ENCODE measurements at regions not wholly inside any gene's neighbourhood (a gene's known extent, or its start where the extent isn't known, plus 50 kb on each side); places are given as distances from the start of the nearest gene placed in this dataset.
"Not testable (repeated sequence)": the region's sequence is repeated elsewhere in the genome, so short reads cannot be mapped to it uniquely, and the experiment has no call there.

DNA sequence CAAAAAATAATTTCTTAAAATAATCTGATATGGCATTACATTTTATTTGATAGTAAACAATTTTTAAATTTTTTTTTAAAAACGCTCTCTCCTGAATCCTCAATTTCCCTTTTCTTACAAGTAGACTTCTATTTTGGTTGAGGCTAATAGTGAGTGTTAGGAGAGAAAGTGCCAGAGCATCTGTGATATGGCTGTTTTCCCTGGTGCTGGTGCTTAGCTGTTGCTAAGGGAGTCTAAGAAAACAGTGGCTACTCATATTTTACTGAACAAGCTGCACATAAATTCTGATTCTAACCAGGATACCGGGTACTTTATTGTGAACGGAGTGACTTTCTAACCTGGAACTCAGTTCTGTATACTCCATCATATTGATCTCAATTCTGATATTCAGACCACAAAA, 311.1 kb upstream of the KIAA1217 start:
- intact Hi-C loops (cut with micrococcal nuclease): no loop called here
- Mint-ChIP-seq H3K4me1 (ENCODE audit: low read depth) (no peaks in the 10 kb centered on the region), H3K27ac (no peak overlapping the region), H3K9me3 (no peaks in the 10 kb centered on the region), H3K27me3 (no peaks in the 10 kb centered on the region), H3K36me3 (ENCODE audit: low read depth) (no peaks in the 10 kb centered on the region), H3K4me3 (no peak overlapping the region)

DNA sequence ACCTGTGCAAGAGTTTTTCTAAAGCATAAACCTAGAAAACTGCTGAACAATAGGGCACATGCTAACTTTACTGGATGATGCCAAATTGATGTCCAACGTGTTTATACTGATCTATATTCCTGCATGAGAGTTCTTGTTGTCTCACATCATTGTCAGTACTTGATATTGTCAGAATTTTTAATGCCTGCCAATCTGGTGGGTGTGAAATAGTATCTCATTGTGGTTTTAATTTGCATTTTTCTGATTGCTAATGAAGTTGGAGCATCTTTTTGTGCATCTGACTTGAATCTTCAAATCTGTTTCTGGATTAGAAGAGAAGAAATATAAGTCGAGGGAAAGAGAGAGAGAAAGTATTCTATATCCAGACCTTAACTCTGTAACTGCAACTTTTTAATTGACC, 309.8 kb upstream of the KIAA1217 start:
- intact Hi-C loops (cut with micrococcal nuclease): no loop called here
- Mint-ChIP-seq H3K4me1 (ENCODE audit: low read depth) (no peaks in the 10 kb centered on the region), H3K9me3 (no peaks in the 10 kb centered on the region), H3K27ac (no peak overlapping the region), H3K4me3 (no peak overlapping the region), H3K36me3 (ENCODE audit: low read depth) (no peaks in the 10 kb centered on the region), H3K27me3 (no peaks in the 10 kb centered on the region)

DNA sequence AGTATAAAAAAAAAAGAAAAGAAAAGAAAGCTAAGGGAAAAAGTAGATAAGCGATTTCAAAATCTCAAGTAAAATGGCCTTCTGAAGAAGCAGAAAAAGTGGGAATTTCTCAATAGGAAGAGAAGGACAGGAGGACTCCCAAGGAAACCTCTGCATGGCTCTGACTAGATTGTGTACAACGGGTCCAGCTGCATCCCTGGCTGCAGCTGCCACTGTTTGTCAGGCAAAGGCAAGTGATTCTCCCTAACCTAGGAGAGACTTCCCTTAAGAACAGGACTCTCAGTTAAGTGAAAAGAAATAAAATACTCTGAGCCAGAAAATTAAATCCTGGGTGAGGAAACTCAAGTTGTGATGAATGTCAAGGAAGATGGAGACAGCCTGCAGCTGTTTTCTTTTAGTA, 298.6 kb upstream of the KIAA1217 start:
- Mint-ChIP-seq H3K36me3 (ENCODE audit: low read depth) (no peaks in the 10 kb centered on the region), H3K4me1 (ENCODE audit: low read depth) (no peaks in the 10 kb centered on the region), H3K27ac (no peak overlapping the region), H3K4me3 (no peak overlapping the region), H3K27me3 (no peaks in the 10 kb centered on the region), H3K9me3 (peaks cover 21% of the 10 kb centered on the region)
- intact Hi-C loops (cut with micrococcal nuclease): loop anchor here (10.0 kb wide), 1 partner anchor 65 kb away; no protein-coding TSS in a partner anchor

DNA sequence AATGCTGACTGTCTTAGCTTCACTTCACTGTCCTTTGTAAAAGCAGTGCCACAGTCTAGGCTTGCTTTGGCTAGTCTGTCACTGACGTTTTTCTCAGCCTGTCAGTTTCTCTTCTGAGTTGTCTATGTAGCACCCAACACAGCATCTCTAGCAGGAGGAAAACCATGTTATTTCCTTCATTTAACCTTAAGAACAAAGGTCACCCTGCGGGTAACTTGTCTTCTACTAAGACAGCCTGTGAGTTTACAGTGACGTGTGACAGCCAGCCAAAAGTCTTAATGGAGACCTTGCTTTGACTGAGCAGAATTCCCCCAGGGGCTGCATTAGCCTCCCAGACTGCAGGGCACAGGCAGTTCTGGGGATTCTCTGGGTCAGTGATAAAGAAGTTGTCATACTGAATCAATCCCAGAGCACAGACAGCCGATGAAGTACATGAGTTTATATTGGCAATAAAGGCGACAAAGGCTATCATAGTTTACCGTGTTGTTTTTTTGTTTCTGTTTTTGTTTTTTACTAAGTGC, 296.0 kb upstream of the KIAA1217 start:
- Mint-ChIP-seq H3K27ac (no peak overlapping the region), H3K27me3 (no peaks in the 10 kb centered on the region), H3K36me3 (ENCODE audit: low read depth) (no peaks in the 10 kb centered on the region), H3K9me3 (peaks cover 9% of the 10 kb centered on the region), H3K4me3 (no peak overlapping the region), H3K4me1 (ENCODE audit: low read depth) (no peaks in the 10 kb centered on the region)
- intact Hi-C loops (cut with micrococcal nuclease): loop anchor here (10.0 kb wide), 1 partner anchor 62 kb away; no protein-coding TSS in a partner anchor

DNA sequence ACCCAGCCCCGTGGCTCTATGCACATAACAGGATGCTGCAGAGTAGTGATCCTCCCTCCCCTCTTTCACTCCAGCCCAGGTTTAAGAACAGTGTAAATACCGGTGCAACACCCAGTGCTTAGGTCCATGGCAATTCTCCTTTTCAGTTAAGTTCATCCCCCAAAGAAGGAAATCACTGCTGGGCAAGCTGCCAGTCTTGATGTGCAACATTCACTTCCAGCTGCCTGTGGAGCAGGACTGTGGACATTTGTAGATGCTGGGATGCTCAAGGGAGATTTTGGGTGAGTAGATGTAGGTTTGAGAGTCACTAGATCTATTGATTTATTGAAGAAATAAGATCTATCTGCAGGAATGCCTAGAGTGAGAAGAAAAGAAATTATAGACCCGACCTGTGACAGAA, 294.3 kb upstream of the KIAA1217 start:
- Mint-ChIP-seq H3K36me3 (ENCODE audit: low read depth) (no peaks in the 10 kb centered on the region), H3K27ac (no peak overlapping the region), H3K27me3 (no peaks in the 10 kb centered on the region), H3K4me1 (ENCODE audit: low read depth) (no peaks in the 10 kb centered on the region), H3K4me3 (no peak overlapping the region), H3K9me3 (peaks cover under 1% of the 10 kb centered on the region)
- intact Hi-C loops (cut with micrococcal nuclease): loop anchor here (10.0 kb wide), 1 partner anchor 60 kb away; no protein-coding TSS in a partner anchor

DNA sequence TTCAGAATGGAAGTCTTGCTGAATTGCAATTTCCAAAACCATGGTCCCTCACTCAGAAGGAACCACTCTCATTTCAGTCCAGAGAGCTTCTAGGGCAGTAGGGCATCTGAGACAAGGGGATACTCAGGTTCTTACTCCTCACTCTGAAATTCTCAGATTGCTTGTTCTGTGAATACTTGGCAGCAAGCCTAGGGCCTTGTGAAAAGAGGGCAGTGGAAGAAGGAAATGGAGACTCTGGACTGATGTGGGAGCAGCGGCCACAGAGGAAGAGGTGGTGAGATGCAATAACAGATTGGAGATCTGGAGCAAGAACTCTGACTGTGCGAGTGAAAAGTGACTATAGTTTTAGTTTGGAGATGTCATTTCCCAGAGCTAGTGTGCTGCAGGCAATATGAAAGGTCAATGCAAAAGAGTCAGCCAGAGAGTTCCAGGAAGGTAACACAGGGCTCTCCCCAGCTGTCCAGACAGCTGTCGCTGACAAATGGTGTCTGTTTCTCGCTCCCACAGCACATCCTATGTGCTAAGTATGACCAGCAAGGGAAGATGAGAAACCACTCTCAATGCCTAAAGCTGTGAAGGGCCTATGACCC, 291.6 kb upstream of the KIAA1217 start:
- Mint-ChIP-seq H3K4me3 (no peak overlapping the region), H3K36me3 (ENCODE audit: low read depth) (no peaks in the 10 kb centered on the region), H3K4me1 (ENCODE audit: low read depth) (no peaks in the 10 kb centered on the region), H3K27me3 (no peaks in the 10 kb centered on the region), H3K27ac (no peak overlapping the region), H3K9me3 (peaks cover 18% of the 10 kb centered on the region)
- intact Hi-C loops (cut with micrococcal nuclease): loop anchor here (10.0 kb wide), 1 partner anchor 57 kb away; no protein-coding TSS in a partner anchor

DNA sequence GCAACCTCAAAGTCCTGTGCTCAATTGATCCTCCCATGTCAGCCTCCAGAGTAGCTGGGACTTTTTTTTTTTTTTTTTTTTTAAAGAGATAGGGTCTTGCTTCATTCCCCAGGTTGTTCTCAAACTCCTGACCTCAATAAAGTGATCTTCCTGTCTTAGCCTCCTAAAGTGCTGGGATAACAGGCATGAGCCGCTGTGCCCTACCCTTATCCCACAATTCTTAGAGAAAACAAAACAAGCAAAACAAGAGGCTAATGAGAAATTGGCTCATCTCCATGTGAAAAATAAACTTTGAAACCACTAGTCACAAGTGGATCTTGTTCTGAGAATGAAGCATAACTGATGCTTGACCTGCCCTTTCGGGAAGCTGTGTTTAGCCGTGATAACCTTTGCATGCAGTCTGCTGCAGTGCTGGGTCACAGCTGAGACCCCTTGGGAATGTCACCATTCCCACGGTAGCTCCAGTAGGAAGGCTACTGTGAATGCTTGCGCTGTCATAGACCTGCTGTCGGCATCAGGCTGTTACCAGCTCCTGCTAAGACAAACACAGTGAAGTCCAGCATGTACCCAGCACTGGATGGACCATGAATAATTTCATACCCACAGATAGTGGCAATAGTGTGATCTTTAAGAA, 290.7 kb upstream of the KIAA1217 start:
- Mint-ChIP-seq H3K4me1 (ENCODE audit: low read depth) (no peaks in the 10 kb centered on the region), H3K9me3 (peaks cover 18% of the 10 kb centered on the region), H3K27ac (no peak overlapping the region), H3K36me3 (ENCODE audit: low read depth) (no peaks in the 10 kb centered on the region), H3K4me3 (no peak overlapping the region), H3K27me3 (no peaks in the 10 kb centered on the region)
- intact Hi-C loops (cut with micrococcal nuclease): loop anchor here (10.0 kb wide), 1 partner anchor 57 kb away; no protein-coding TSS in a partner anchor

DNA sequence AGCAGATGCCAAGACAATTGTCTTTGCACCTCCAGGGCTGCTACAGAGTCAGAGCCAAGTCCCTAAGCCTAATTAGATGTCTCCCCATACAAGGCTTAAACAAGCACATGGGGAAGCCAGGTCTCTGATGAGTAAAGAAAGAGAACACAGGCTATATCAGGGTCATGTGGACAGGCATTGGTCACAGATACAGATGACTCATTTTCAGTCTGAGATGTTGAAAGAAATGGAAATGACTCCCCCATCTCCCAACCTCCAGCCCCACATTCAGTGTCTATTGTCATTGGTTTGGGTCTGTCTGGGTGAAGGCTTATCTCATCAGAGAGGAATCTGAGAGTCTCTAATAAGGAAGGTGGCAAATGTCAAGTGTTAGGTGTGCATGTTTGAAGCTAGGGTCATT, 290.1 kb upstream of the KIAA1217 start:
- Mint-ChIP-seq H3K4me3 (no peak overlapping the region), H3K27ac (no peak overlapping the region), H3K4me1 (ENCODE audit: low read depth) (no peaks in the 10 kb centered on the region), H3K36me3 (ENCODE audit: low read depth) (no peaks in the 10 kb centered on the region), H3K9me3 (peaks cover 18% of the 10 kb centered on the region), H3K27me3 (no peaks in the 10 kb centered on the region)
- intact Hi-C loops (cut with micrococcal nuclease): loop anchor here (10.0 kb wide), 1 partner anchor 56 kb away; no protein-coding TSS in a partner anchor

DNA sequence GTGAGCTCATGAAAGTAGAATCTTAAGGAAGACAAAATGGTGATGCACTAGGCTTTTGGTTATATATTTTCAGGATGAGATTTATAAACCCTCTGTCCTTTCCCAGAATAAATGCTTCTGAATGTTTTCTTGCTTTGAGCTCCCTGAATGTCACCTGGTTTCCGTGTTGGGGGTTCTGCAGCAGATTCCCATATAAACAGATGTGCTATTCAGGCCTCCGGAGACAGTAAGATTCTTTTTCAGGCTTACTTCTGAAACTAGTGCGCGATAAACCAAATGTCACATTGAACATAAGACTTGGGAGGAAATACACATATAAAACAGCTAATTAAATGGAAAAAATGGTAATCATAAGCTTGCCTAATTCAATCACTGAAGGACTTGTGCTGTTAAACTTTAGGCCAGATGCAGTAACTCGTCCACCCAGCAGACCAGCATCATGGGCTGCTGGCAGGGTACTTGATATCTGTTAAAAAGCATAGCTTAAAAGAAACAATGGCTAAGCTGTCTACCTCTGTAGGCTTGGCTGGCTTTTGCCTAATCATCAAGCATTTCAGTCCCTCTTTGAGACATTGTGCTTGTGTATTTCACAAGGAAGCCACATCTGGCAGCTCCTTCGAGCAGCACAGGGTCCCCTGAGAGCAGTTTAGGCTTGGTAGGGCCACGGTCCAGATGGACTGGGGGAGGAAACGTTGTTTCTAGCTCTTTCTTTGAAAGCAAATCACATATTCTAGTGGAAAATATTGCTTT, 281.2 kb upstream of the KIAA1217 start:
- Mint-ChIP-seq H3K4me3 (no peak overlapping the region), H3K27ac (no peak overlapping the region), H3K36me3 (ENCODE audit: low read depth) (no peaks in the 10 kb centered on the region), H3K4me1 (ENCODE audit: low read depth) (no peaks in the 10 kb centered on the region), H3K9me3 (no peaks in the 10 kb centered on the region), H3K27me3 (no peaks in the 10 kb centered on the region)
- intact Hi-C loops (cut with micrococcal nuclease): no loop called here

DNA sequence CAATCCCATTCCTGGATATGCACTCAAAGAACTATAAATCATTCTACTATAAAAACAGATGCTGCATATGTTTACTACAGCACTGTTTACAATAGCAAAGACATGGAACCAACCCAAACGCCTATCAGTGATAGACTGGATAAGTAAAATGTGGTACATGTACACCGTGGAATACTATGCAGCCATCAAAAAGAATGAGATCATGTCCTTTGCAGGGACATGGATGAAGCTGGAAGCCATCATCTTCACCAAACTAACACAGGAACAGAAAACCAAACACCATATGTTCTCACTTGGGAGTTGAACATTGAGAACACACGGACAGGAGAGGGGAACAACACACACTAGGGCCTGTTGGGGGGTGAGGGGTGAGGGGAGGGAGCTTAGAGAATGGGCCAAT, 274.9 kb upstream of the KIAA1217 start:
- H3K36me3 Mint-ChIP-seq (ENCODE audit: low read depth); H3K27ac Mint-ChIP-seq; intact Hi-C loops (cut with micrococcal nuclease); H3K4me1 Mint-ChIP-seq (ENCODE audit: low read depth); H3K4me3 Mint-ChIP-seq; H3K27me3 Mint-ChIP-seq; H3K9me3 Mint-ChIP-seq: not testable (repeated sequence)

DNA sequence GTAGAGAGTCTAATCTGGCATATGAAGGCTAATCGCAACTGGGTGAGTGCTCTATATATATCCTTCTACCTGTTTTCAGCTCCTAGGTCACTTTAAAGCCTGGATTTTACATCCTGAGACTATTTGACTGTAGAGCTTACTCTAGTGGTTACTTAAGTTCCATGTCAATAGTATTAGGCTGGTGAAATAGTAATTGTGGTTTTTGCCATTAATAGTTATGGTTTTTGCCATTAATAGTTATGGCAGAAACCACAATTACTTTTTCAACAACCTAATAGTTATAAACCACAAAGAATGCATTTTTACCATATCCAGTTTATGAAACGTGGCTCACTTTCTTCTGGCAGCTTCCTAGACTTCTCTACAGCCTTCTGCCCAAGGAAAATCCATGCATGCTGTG, 263.1 kb upstream of the KIAA1217 start:
- Mint-ChIP-seq H3K9me3 (no peaks in the 10 kb centered on the region), H3K4me3 (no peak overlapping the region), H3K27me3 (no peaks in the 10 kb centered on the region), H3K36me3 (ENCODE audit: low read depth) (no peaks in the 10 kb centered on the region), H3K4me1 (ENCODE audit: low read depth) (no peaks in the 10 kb centered on the region), H3K27ac (no peak overlapping the region)
- intact Hi-C loops (cut with micrococcal nuclease): no loop called here

DNA sequence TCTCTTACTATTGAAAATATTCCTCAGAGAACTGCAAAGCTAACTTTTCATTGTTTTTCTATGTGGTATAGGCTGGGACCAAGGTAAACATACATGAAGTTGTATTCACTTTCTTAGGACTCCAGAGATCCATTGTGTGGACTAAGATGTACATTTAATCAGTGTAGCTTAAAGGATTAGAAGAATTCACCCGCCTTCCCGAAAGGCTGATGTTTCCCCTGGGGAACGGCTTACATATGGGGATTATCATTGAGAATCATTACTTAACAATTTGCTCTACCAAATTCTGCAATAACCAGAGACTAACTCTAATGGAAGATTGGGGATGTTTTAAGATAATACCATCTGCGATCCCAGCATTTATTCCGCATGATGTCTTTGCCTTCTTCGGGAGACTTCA, 257.1 kb upstream of the KIAA1217 start:
- Mint-ChIP-seq H3K9me3 (peaks cover 18% of the 10 kb centered on the region), H3K36me3 (ENCODE audit: low read depth) (no peaks in the 10 kb centered on the region), H3K4me1 (ENCODE audit: low read depth) (no peaks in the 10 kb centered on the region), H3K27ac (no peak overlapping the region), H3K27me3 (no peaks in the 10 kb centered on the region), H3K4me3 (no peak overlapping the region)
- intact Hi-C loops (cut with micrococcal nuclease): no loop called here

DNA sequence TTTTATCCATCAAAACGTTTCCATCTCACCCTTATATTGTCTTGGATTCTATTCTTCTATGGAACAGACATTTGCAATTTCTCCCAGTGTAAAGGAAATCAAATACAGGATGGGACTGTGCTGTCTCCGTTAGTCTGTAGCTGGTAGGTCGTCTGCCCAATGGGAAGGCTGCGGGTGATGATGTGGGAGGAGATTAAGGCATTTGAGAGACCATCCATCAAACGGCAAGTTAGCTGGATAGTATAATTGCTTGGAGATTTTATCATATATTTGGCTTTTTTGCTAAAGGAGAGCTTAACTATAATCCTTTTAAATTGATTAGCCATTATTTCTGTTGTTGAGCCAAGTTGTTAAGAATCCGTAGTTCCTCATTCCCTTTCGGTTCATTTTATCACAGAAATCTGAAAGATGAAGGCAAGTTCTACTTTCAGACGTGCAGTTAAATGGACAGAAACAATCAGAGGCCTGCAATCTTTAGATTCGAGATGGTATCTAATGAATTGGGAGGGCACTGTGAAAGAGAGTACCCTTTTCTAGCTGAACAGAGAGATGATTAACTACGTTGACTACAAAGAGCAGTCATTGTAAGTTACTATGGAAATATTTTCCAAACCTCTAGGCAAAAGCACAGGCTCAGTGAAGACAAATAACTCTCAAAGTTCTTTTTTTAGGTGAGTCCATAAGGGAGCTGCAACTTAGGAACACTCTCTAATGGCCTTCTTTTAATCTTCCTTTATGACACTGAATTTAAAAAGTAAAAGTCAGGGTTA, 253.3 kb upstream of the KIAA1217 start:
- Mint-ChIP-seq H3K4me3 (no peak overlapping the region), H3K27me3 (no peaks in the 10 kb centered on the region), H3K4me1 (ENCODE audit: low read depth) (no peaks in the 10 kb centered on the region), H3K27ac (no peak overlapping the region), H3K36me3 (ENCODE audit: low read depth) (no peaks in the 10 kb centered on the region), H3K9me3 (peaks cover 18% of the 10 kb centered on the region)
- intact Hi-C loops (cut with micrococcal nuclease): no loop called here

DNA sequence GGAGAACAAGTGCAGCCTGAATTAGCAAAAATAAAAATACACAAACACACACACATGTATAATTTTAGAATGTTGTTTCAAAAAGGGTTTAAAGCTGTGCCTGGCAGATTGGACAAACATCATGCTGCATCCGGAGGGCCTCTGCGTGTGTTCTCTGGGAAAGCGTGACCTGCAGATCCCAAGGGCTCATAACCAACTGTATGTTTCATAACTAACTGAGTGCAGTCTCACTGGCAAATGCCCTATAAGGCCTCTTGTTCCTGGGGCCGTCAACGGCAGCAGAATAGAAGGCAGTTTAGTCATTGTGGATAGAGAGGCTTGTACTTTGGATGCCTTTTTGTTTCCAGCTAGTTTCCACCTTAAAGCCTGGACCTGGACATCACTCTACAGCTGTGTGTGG, 243.8 kb upstream of the KIAA1217 start:
- H3K4me1 Mint-ChIP-seq (ENCODE audit: low read depth): no peaks in the 10 kb centered on the region
- H3K9me3 Mint-ChIP-seq: no peaks in the 10 kb centered on the region
- H3K27me3 Mint-ChIP-seq: no peaks in the 10 kb centered on the region
- no peak overlapping the region for H3K27ac Mint-ChIP-seq
- no peaks in the 10 kb centered on the region for H3K36me3 Mint-ChIP-seq (ENCODE audit: low read depth)
- intact Hi-C loops (cut with micrococcal nuclease): no loop called here
- no peak overlapping the region for H3K4me3 Mint-ChIP-seq

Data from dendritic cell treated with granulocyte-macrophage colony-stimulating factor and Interleukin-4, amounts not matched to agents 40 ng/mL and 50 ng/mL, for 4 days (primary cell).